Neural cell (in vitro differentiated cells): ENCODE measurements at regions not wholly inside any gene's neighbourhood (a gene's known extent, or its start where the extent isn't known, plus 50 kb on each side); places are given as distances from the start of the nearest gene placed in this dataset.

Experiments used
- CTCF ChIP-seq: fragments of 450-650 bp; IDR thresholded peaks from 2 replicates; pipeline ENCODE4 v1.5.1; 2014; ENCODE audit warnings: antibody characterized with exemption, mild to moderate bottlenecking, moderate library complexity; ENCODE audit not compliant: poor library complexity, severe bottlenecking
- EP300 ChIP-seq: fragments of 450-650 bp; conservative IDR thresholded peaks from 2 replicates; pipeline ENCODE4 v1.6.1; 2014; ENCODE audit warnings: antibody characterized with exemption, mild to moderate bottlenecking, moderate library complexity; ENCODE audit not compliant: poor library complexity, severe bottlenecking
- EZH2 ChIP-seq: fragments of 200-600, 300-800 bp; shearing (Covaris generic), sonication (generic); IDR thresholded peaks from 2 replicates; pipeline ENCODE4 v1.6.1; 2014; ENCODE audit warnings: antibody characterized with exemption, low read length, borderline replicate concordance, mild to moderate bottlenecking; ENCODE audit not compliant: insufficient read depth, poor library complexity, severe bottlenecking
- POLR2AphosphoS5 ChIP-seq: IDR thresholded peaks from 2 replicates; pipeline ENCODE4 v1.6.1; 2012
- RAD21 ChIP-seq: fragments of 450-650 bp; conservative IDR thresholded peaks from 2 replicates; pipeline ENCODE4 v1.6.1; 2014; ENCODE audit warnings: antibody characterized with exemption, mild to moderate bottlenecking, moderate library complexity
- REST ChIP-seq: IDR thresholded peaks from 2 replicates; pipeline ENCODE4 v1.6.1; 2012; ENCODE audit warnings: borderline replicate concordance
- TAF1 ChIP-seq: IDR thresholded peaks from 2 replicates; pipeline ENCODE4 v1.6.1; 2012; ENCODE audit warnings: low read depth

GRCh38 chr20:6835609-6836008, 68.1 kb downstream of the BMP2 start:
- TF ChIP-seq CTCF (no peak), EP300 (no peak), EZH2 (no peak), POLR2AphosphoS5 (no peak), RAD21 (no peak), REST (no peak), TAF1 (no peak)
